ENCODE measurements at regions not wholly inside any gene's neighbourhood (a gene's known extent, or its start where the extent isn't known, plus 50 kb on each side); places are given as distances from the start of the nearest gene placed in this dataset.

GRCh38 chr6:6863970-6864639, 243.7 kb upstream of the RREB1 start:
- H3K27me3 ChIP-seq, result no peaks in the 10 kb centered on the region
- no peaks in the 10 kb centered on the region for H3K9me3 ChIP-seq
- 84 to 92% (median 90%) methylated on average over 6 of the region's 6 CpGs for WGBS, 4 donors
- intact Hi-C loops (cut with DNase I), result no loop called here
- H3K4me3 ChIP-seq, result no peak overlapping the region
- TF ChIP-seq POLR2A (IDR thresholded peaks at IDR 0.05), result no peak
- TF ChIP-seq CTCF (IDR thresholded peaks at IDR 0.05), result no peak
- H3K4me1 ChIP-seq, result peaks cover 0 to 10% (median 0%) of the 10 kb centered on the region in 12 donors
- no peaks in the 10 kb centered on the region for H3K36me3 ChIP-seq
- DNase-seq (no peak), ATAC-seq (no peak)
- H3K27ac ChIP-seq, result no peak overlapping the region

- TF ChIP-seq CTCF (IDR thresholded peaks at IDR 0.05) (no peak), POLR2A (IDR thresholded peaks at IDR 0.05) (no peak)
- intact Hi-C loops (cut with DNase I), result no loop called here
- Histone ChIP-seq H3K4me3 (no peak overlapping the region), H3K4me1 (peaks cover 0 to 6% (median 0%) of the 10 kb centered on the region in 12 donors), H3K36me3 (no peaks in the 10 kb centered on the region), H3K27ac (peak overlapping the region in 1 of 12 donors; percentile 33), H3K27me3 (no peaks in the 10 kb centered on the region), H3K9me3 (peaks cover 0 to 6% (median 0%) of the 10 kb centered on the region in 12 donors)
- 72 to 89% (median 80%) methylated on average over 5 of the region's 5 CpGs for WGBS, 4 donors
- DNase-seq (no peak), ATAC-seq (no peak)
These were observed 242.2 kb upstream of the RREB1 start for GRCh38 chr6:6865611-6866010.

GRCh38 chr6:6866656-6867403, 240.9 kb upstream of the RREB1 start:
- Histone ChIP-seq H3K36me3 (no peaks in the 10 kb centered on the region), H3K4me1 (peaks cover 0 to 16% (median 0%) of the 10 kb centered on the region in 12 donors), H3K9me3 (peaks cover 0 to 7% (median 0%) of the 10 kb centered on the region in 12 donors), H3K27ac (no peak overlapping the region), H3K4me3 (no peak overlapping the region), H3K27me3 (no peaks in the 10 kb centered on the region)
- no peak for TF ChIP-seq POLR2A (IDR thresholded peaks at IDR 0.05)
- no peak for TF ChIP-seq CTCF (IDR thresholded peaks at IDR 0.05)
- 84 to 92% (median 87%) methylated on average over 7 of the region's 7 CpGs for WGBS, 4 donors
- ATAC-seq (no peak), DNase-seq (no peak)
- intact Hi-C loops (cut with DNase I), result no loop called here

- intact Hi-C loops (cut with DNase I), result no loop called here
- ATAC-seq, result no peak
- H3K27me3 ChIP-seq, result no peaks in the 10 kb centered on the region
- TF ChIP-seq POLR2A (IDR thresholded peaks at IDR 0.05) (no peak), CTCF (IDR thresholded peaks at IDR 0.05) (no peak)
- H3K9me3 ChIP-seq, result peaks cover 0 to 7% (median 0%) of the 10 kb centered on the region in 12 donors
- no peak for DNase-seq
- no peaks in the 10 kb centered on the region for H3K36me3 ChIP-seq
- peaks cover 0 to 22% (median 0%) of the 10 kb centered on the region in 12 donors for H3K4me1 ChIP-seq
- 84 to 89% (median 88%) methylated on average over 4 of the region's 4 CpGs for WGBS, 4 donors
- H3K4me3 ChIP-seq, result no peak overlapping the region
- H3K27ac ChIP-seq, result no peak overlapping the region
These were observed 240.4 kb upstream of the RREB1 start for GRCh38 chr6:6867404-6867799.

Data from heart left ventricle (tissue), 16 donors.